IMR-90 (cell line): ENCODE measurements at regions not wholly inside any gene's neighbourhood (a gene's known extent, or its start where the extent isn't known, plus 50 kb on each side); places are given as distances from the start of the nearest gene placed in this dataset.

ENCODE experiments used
- ATAC-seq: fragments of 200-7000 bp; cut with Tn5 transposase; 2 replicates; pipeline ENCODE4 v1.9.1; 2020; ENCODE audit warnings: low read depth, mild to moderate bottlenecking, moderate library complexity
- BruUV-seq: library from RNA; stranded (reverse); fragments of 400-500 nt; replicated peaks from 2 replicates; lab custom pipeline; 2021; lab: Mats Ljungman, UMichigan
- CTCF ChIA-PET: fragments of 300-600 bp; formaldehyde crosslinking; extraction: SDS; loops from one replicate; lab custom pipeline; 2021; ENCODE audit warnings: antibody characterized with exemption; lab: Yijun Ruan, JAX
- POLR2A ChIA-PET: fragments of 300-600 bp; sonication (Branson Sonifier 250); formaldehyde crosslinking; loops from one replicate; lab custom pipeline; 2022; ENCODE audit warnings: antibody characterized with exemption; ENCODE audit not compliant: unreplicated experiment; lab: Charles Lee
- DNase-seq: peaks from one replicate; pipeline ENCODE4 v3.0.0; 2013
- H2AFZ ChIP-seq: replicated peaks from 2 replicates; pipeline ENCODE3; 2013; ENCODE audit warnings: low read length, mild to moderate bottlenecking; ENCODE audit not compliant: poor library complexity
- H2AK5ac ChIP-seq: 2 replicates; pipeline ENCODE4 v1.6.1; 2013; ENCODE audit warnings: low read depth, low read length, inconsistent platforms
- H2AK9ac ChIP-seq: replicated peaks from 2 replicates; pipeline ENCODE3; 2013; ENCODE audit warnings: mild to moderate bottlenecking, low read depth, low read length, moderate library complexity; ENCODE audit not compliant: poor library complexity
- H2BK120ac ChIP-seq: 2 replicates; pipeline ENCODE4 v1.6.1; 2013; ENCODE audit warnings: low read depth, low read length, inconsistent platforms
- H2BK15ac ChIP-seq: 3 replicates; pipeline ENCODE4 v1.6.1; 2013; ENCODE audit warnings: low read depth, low read length, inconsistent platforms
- H2BK20ac ChIP-seq: 2 replicates; pipeline ENCODE4 v1.6.1; 2013; ENCODE audit warnings: low read depth, mild to moderate bottlenecking, inconsistent platforms, low read length, moderate library complexity
- H2BK5ac ChIP-seq: 2 replicates; pipeline ENCODE4 v1.6.1; 2013; ENCODE audit warnings: mild to moderate bottlenecking, low read depth, low read length, inconsistent platforms; ENCODE audit not compliant: poor library complexity, severe bottlenecking
- H3K14ac ChIP-seq: replicated peaks from 2 replicates; pipeline ENCODE4 v1.6.1; 2013; ENCODE audit warnings: low read depth, low read length, inconsistent platforms
- H3K18ac ChIP-seq: 2 replicates; pipeline ENCODE4 v1.6.1; 2013; ENCODE audit warnings: low read depth, low read length, control low read depth
- H3K23ac ChIP-seq: 2 replicates; pipeline ENCODE4 v1.6.1; 2013; ENCODE audit warnings: low read depth, low read length, inconsistent platforms
- H3K27ac ChIP-seq: 2 replicates; pipeline ENCODE4 v1.5.1; 2013; ENCODE audit warnings: mild to moderate bottlenecking, control low read depth, low read length; ENCODE audit not compliant: insufficient read depth
- H3K27me3 ChIP-seq: 2 replicates; pipeline ENCODE4 v1.6.1; 2013; ENCODE audit warnings: low read length; ENCODE audit not compliant: control insufficient read depth, insufficient read depth
- H3K36me3 ChIP-seq: 2 replicates; pipeline ENCODE4 v1.6.1; 2013; ENCODE audit warnings: low read length, mixed read lengths; ENCODE audit not compliant: control insufficient read depth, insufficient read depth
- H3K4ac ChIP-seq: 2 replicates; pipeline ENCODE4 v1.6.1; 2013; ENCODE audit warnings: low read depth, low read length, inconsistent platforms
- H3K4me1 ChIP-seq: 2 replicates; pipeline ENCODE4 v1.6.1; 2013; ENCODE audit warnings: low read length, mixed read lengths; ENCODE audit not compliant: control insufficient read depth, insufficient read depth
- H3K4me2 ChIP-seq: 2 replicates; pipeline ENCODE4 v1.6.1; 2013; ENCODE audit warnings: low read depth, mild to moderate bottlenecking, control low read depth, low read length, moderate library complexity
- H3K4me3 ChIP-seq: 2 replicates; pipeline ENCODE4 v1.5.1; 2013; ENCODE audit warnings: low read depth, mild to moderate bottlenecking, control low read depth, low read length, moderate library complexity; ENCODE audit not compliant: insufficient read depth
- H3K56ac ChIP-seq: 2 replicates; pipeline ENCODE4 v1.6.1; 2013; ENCODE audit warnings: low read length, inconsistent platforms; ENCODE audit not compliant: insufficient read depth; ENCODE audit errors: extremely low read depth
- H3K79me1 ChIP-seq, 2 experiments: 2 replicates each; pipeline ENCODE4 v1.6.1; 2013; ENCODE audit warnings: low read length in 2 of 2, inconsistent platforms in 1 of 2, low read depth in 1 of 2
- H3K9ac ChIP-seq: 2 replicates; pipeline ENCODE4 v1.6.1; 2013; ENCODE audit warnings: low read depth, low read length, control low read depth
- H3K9me1 ChIP-seq: 2 replicates; pipeline ENCODE4 v1.6.1; 2013; ENCODE audit warnings: low read length, inconsistent platforms; ENCODE audit not compliant: insufficient read depth
- H3K9me3 ChIP-seq: 2 replicates; pipeline ENCODE4 v1.6.1; 2013; ENCODE audit warnings: low read length; ENCODE audit not compliant: control insufficient read depth, insufficient read depth
- H4K20me1 ChIP-seq: 2 replicates; pipeline ENCODE4 v1.6.1; 2013; ENCODE audit warnings: low read length, inconsistent platforms; ENCODE audit not compliant: insufficient read depth
- H4K5ac ChIP-seq: 2 replicates; pipeline ENCODE4 v1.6.1; 2013; ENCODE audit warnings: mild to moderate bottlenecking, low read depth, low read length, control low read depth
- H4K8ac ChIP-seq, 2 experiments: 2 replicates each; pipeline ENCODE4 v1.6.1; 2013; ENCODE audit warnings: low read depth in 2 of 2, low read length in 2 of 2, control low read depth in 1 of 2, inconsistent platforms in 1 of 2
- H4K91ac ChIP-seq: 2 replicates; pipeline ENCODE4 v1.6.1; 2013; ENCODE audit warnings: low read depth, low read length, inconsistent platforms; ENCODE audit not compliant: insufficient read depth
- CEBPB ChIP-seq: IDR thresholded peaks from 2 replicates; pipeline ENCODE4 v1.6.1; 2012; ENCODE audit warnings: low read depth, low read length, improper control_type of control experiment
- CHD1 ChIP-seq: IDR thresholded peaks from 2 replicates; pipeline ENCODE4 v1.6.1; 2012; ENCODE audit warnings: low read depth, low read length, improper control_type of control experiment
- FOS ChIP-seq: fragments of 150-350 bp; IDR thresholded peaks from 2 replicates; pipeline ENCODE4 v1.6.1; 2016; ENCODE audit warnings: low read depth, low read length
- MAZ ChIP-seq: IDR thresholded peaks from 2 replicates; pipeline ENCODE4 v1.6.1; 2012; ENCODE audit warnings: low read depth, mild to moderate bottlenecking, low read length, improper control_type of control experiment, moderate library complexity, borderline replicate concordance
- MXI1 ChIP-seq: IDR thresholded peaks from 2 replicates; pipeline ENCODE4 v1.6.1; 2012; ENCODE audit warnings: low read depth, mild to moderate bottlenecking, low read length, moderate library complexity, borderline replicate concordance
- NFE2L2 ChIP-seq: fragments of 150-350 bp; IDR thresholded peaks from 2 replicates; pipeline ENCODE4 v1.6.1; 2016; ENCODE audit warnings: low read depth, mild to moderate bottlenecking, low read length
- POLR2A ChIP-seq: IDR thresholded peaks from 2 replicates; pipeline ENCODE4 v1.6.1; 2012; ENCODE audit warnings: mild to moderate bottlenecking, low read depth, low read length
- RAD21 ChIP-seq: IDR thresholded peaks from 2 replicates; pipeline ENCODE4 v1.6.1; 2012; ENCODE audit warnings: low read length, improper control_type of control experiment
- WGBS, 2 experiments: methylation state at CpG; one replicate each; pipeline versions ENCODE4 v1.1.5 to v1.1.7; 2013; ENCODE audit warnings: missing lambda C conversion rate in 2 of 2; ENCODE audit not compliant: insufficient read length in 1 of 2; ENCODE audit errors: extremely low coverage in 2 of 2; 5-methylcytosine and 5-hydroxymethylcytosine counted together
- dilution Hi-C: fragments of 300-500 bp; cut with HindIII; formaldehyde crosslinking; loops from one replicate; pipeline ENCODE4 v1.14.3; 2018; ENCODE audit warnings: low sequenced_read_pairs; ENCODE audit not compliant: unreplicated experiment
- in situ Hi-C: fragments of 300-500 bp; cut with MboI; formaldehyde crosslinking; loops from 3 replicates; pipeline ENCODE4 v1.14.3; 2019; ENCODE audit warnings: low sequenced_read_pairs, inconsistent platforms, mixed read lengths
- intact Hi-C: fragments of 100-400 bp; cut with micrococcal nuclease; formaldehyde crosslinking; loops from 2 replicates; pipeline ENCODE4 v1.10.0; 2022
- TF ChIP-seq, protein P1 (sequence below): fragments of 150-350 bp; IDR thresholded peaks from 2 replicates; pipeline ENCODE4 v1.6.1; 2016; ENCODE audit warnings: low read depth, mild to moderate bottlenecking, low read length, moderate library complexity, borderline replicate concordance

GRCh38 chr15:62606376-62607113 is 436.0 kb upstream of the TPM1 start (continued):
- TF ChIP-seq CHD1 (no peak), RAD21 (peak; percentile 9; the same call in 1 of the 2 replicates), FOS (peak; percentile 93)

DNA sequence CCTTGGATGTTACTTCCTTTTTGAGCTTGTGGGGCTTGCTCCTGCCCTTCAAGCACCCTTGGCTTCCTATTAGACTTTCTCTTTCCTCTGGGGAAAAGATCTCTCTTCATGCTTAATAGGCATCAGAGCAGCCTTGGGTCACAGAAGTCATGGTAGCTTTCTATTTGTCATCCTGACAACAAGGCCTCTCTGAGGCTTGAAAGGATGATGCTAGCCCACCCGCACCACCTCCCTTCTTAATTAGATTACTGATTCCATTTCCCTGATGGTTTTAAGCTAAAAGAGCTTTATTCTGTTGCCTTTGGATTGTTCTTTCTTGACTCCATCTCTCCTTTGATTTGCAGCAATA is 435.5 kb upstream of the TPM1 start:
- H3K56ac ChIP-seq = no peak overlapping the region
- dilution Hi-C loops (no loop called here), intact Hi-C loops (loop anchor here (2.0 kb wide), 1 partner anchor 38 kb away; no protein-coding TSS in a partner anchor), in situ Hi-C loops (no loop called here)
- peak overlapping the region; percentile 84 for H3K4ac ChIP-seq
- H3K9me1 ChIP-seq = peaks cover 13% of the 10 kb centered on the region
- H3K14ac ChIP-seq = peak overlapping the region; percentile 73; the same call in 1 of the 2 replicates
- H3K9me3 ChIP-seq = peaks cover 5% of the 10 kb centered on the region
- H3K27ac ChIP-seq = peak overlapping the region; percentile 76
- peak overlapping the region; percentile 80; the same call in 2 of the 3 replicates for H2BK15ac ChIP-seq
- WGBS, 2 experiments = no CpG with 5 or more reads among the region's 1 CpG
- H3K36me3 ChIP-seq = peaks cover 1% of the 10 kb centered on the region; the same call in 1 of the 2 replicates
- H3K18ac ChIP-seq = peak overlapping the region; percentile 66
- H4K91ac ChIP-seq = peak overlapping the region; percentile 92
- ChIA-PET CTCF (interaction anchor here (0.6 to 0.8 kb wide), 3 partner anchors 10 to 52 kb away, joined by 3 to 4 read pairs (median 3); no protein-coding TSS in a partner anchor), POLR2A (no interaction called here)
- peak overlapping the region; percentile 98 for H2AK5ac ChIP-seq
- peak overlapping the region; percentile 19; the same call in 1 of the 2 replicates for H4K5ac ChIP-seq
- no peak for ATAC-seq
- BruUV-seq = no TSS peak
- peak overlapping the region; percentile 78 for H2BK120ac ChIP-seq
- peak overlapping the region; percentile 96 for H2BK20ac ChIP-seq
- H3K4me3 ChIP-seq = no peak overlapping the region
- no peaks in the 10 kb centered on the region for H3K27me3 ChIP-seq
- DNase-seq = no peak
- H3K4me1 ChIP-seq = peaks cover 11% of the 10 kb centered on the region
- peaks cover 14 to 19% of the 10 kb centered on the region in 2 experiments for H3K79me1 ChIP-seq
- peak overlapping the region; percentile 17 for H2AK9ac ChIP-seq
- peak overlapping the region; percentile 23 to 81; a peak in 3 of 4 replicates for H4K8ac ChIP-seq
- peaks cover 5% of the 10 kb centered on the region for H4K20me1 ChIP-seq
- peak overlapping the region; percentile 88 for H2BK5ac ChIP-seq
- H3K23ac ChIP-seq = peak overlapping the region; percentile 31; the same call in 1 of the 2 replicates
- TF ChIP-seq, protein P1, sequence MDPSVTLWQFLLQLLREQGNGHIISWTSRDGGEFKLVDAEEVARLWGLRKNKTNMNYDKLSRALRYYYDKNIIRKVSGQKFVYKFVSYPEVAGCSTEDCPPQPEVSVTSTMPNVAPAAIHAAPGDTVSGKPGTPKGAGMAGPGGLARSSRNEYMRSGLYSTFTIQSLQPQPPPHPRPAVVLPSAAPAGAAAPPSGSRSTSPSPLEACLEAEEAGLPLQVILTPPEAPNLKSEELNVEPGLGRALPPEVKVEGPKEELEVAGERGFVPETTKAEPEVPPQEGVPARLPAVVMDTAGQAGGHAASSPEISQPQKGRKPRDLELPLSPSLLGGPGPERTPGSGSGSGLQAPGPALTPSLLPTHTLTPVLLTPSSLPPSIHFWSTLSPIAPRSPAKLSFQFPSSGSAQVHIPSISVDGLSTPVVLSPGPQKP = no peak
- no peak for TF ChIP-seq MXI1
- no peak for TF ChIP-seq CEBPB
- TF ChIP-seq FOS = no peak
- no peak for TF ChIP-seq NFE2L2
- no peak for TF ChIP-seq RAD21
- TF ChIP-seq MAZ = no peak
- TF ChIP-seq POLR2A = no peak
- no peak overlapping the region for H2AFZ ChIP-seq
- H3K9ac ChIP-seq = no peak overlapping the region
- no peak overlapping the region for H3K4me2 ChIP-seq
